Bronchial epithelial cell (primary cell): ENCODE measurements at regions not wholly inside any gene's neighbourhood (a gene's known extent, or its start where the extent isn't known, plus 50 kb on each side); places are given as distances from the start of the nearest gene placed in this dataset.
"Not testable (repeated sequence)": the region's sequence is repeated elsewhere in the genome, so short reads cannot be mapped to it uniquely, and the experiment has no call there.

Source experiments
- DNase-seq: peaks from one replicate; pipeline ENCODE4 v3.0.0-alpha.2; 2010; ENCODE audit warnings: low read depth
- FAIRE-seq: peaks from 2 replicates; lab custom pipeline; 2011; peaks lifted over from hg19 to GRCh38; lab: Jason Lieb, UNC
- H3K27me3 ChIP-seq: 2 replicates; pipeline ENCODE4 v1.5.1; 2011; ENCODE audit warnings: low read length; ENCODE audit not compliant: control insufficient read depth, insufficient read depth
- H3K36me3 ChIP-seq: 2 replicates; pipeline ENCODE4 v1.5.1; 2011; ENCODE audit warnings: low read length; ENCODE audit not compliant: control insufficient read depth, insufficient read depth
- H3K4me3 ChIP-seq: 2 replicates; pipeline ENCODE4 v1.5.1; 2011; ENCODE audit warnings: mild to moderate bottlenecking, low read depth, low read length, control low read depth
- CTCF ChIP-seq: IDR thresholded peaks from 2 replicates; pipeline ENCODE4 v1.5.1; 2011; ENCODE audit warnings: mild to moderate bottlenecking, moderate library complexity, low read length, control low read depth, inconsistent platforms; ENCODE audit not compliant: insufficient read depth, severe bottlenecking

- Histone ChIP-seq H3K4me3 (no peak overlapping the region), H3K27me3 (no peaks in the 10 kb centered on the region), H3K36me3 (no peaks in the 10 kb centered on the region)
- DNase-seq (no peak), FAIRE-seq (no peak)
- TF ChIP-seq CTCF: no peak
These were observed 187.9 kb upstream of the TSHZ3 start for GRCh38 chr19:31537136-31537535.

GRCh38 chr19:31537902-31538301 lies 188.7 kb upstream of the TSHZ3 start:
- FAIRE-seq, H3K4me3 ChIP-seq, DNase-seq, H3K36me3 ChIP-seq, H3K27me3 ChIP-seq: not testable (repeated sequence)

GRCh38 chr19:31538879-31539278 lies 189.6 kb upstream of the TSHZ3 start:
- no peak for TF ChIP-seq CTCF
- FAIRE-seq: no peak
- Histone ChIP-seq H3K36me3 (no peaks in the 10 kb centered on the region), H3K27me3 (no peaks in the 10 kb centered on the region), H3K4me3 (no peak overlapping the region)
- no peak for DNase-seq

GRCh38 chr19:31539386-31539785 lies 190.2 kb upstream of the TSHZ3 start:
- Histone ChIP-seq H3K36me3 (no peaks in the 10 kb centered on the region), H3K4me3 (no peak overlapping the region), H3K27me3 (no peaks in the 10 kb centered on the region)
- FAIRE-seq (no peak), DNase-seq (no peak)
- TF ChIP-seq CTCF: no peak

GRCh38 chr19:31541396-31541795 lies 192.2 kb upstream of the TSHZ3 start:
- no peak for TF ChIP-seq CTCF
- FAIRE-seq: no peak

GRCh38 chr19:31543456-31543855 lies 194.2 kb upstream of the TSHZ3 start:
- H3K4me3 ChIP-seq: no peak overlapping the region
- H3K36me3 ChIP-seq: no peaks in the 10 kb centered on the region
- no peak for TF ChIP-seq CTCF
- FAIRE-seq: no peak
- DNase-seq: no peak
- no peaks in the 10 kb centered on the region for H3K27me3 ChIP-seq

More at GRCh38 chr19:31541396-31541795, 192.2 kb upstream of the TSHZ3 start:
- H3K36me3 ChIP-seq: no peaks in the 10 kb centered on the region
- DNase-seq: no peak
- H3K4me3 ChIP-seq: no peak overlapping the region
- H3K27me3 ChIP-seq: no peaks in the 10 kb centered on the region
